Myocyte (in vitro differentiated cells): ENCODE measurements at regions not wholly inside any gene's neighbourhood (a gene's known extent, or its start where the extent isn't known, plus 50 kb on each side); places are given as distances from the start of the nearest gene placed in this dataset.

Experiments used
- DNase-seq: peaks from one replicate; pipeline ENCODE4 v3.0.0-alpha.2; 2012; ENCODE audit warnings: low read depth

GRCh38 chr5:111582993-111583601 lies 70.8 kb upstream of the STARD4 start:
- peak; percentile 15 for DNase-seq

DNA sequence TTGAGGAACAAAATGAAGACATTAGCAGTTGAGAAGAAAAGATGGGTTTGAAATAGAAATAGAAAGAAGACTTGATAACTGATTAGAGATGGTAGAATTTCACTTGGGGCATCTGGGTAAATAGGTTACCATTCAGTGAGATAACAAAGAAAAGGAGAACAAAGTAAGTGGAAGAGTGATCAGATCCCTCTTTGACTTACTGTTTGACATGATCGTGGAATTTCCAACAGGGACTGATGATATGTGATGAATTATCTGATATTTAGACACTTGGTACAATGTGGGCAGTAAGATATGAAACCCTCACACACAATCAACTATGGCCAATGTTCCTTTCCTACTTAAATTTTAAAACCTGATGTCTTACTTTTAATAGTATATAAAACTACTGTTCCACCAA lies 70.1 kb upstream of the STARD4 start:
- no peak for DNase-seq

- no peak for DNase-seq
Observed at GRCh38 chr5:111580956-111581355, 68.6 kb upstream of the STARD4 start.

DNA sequence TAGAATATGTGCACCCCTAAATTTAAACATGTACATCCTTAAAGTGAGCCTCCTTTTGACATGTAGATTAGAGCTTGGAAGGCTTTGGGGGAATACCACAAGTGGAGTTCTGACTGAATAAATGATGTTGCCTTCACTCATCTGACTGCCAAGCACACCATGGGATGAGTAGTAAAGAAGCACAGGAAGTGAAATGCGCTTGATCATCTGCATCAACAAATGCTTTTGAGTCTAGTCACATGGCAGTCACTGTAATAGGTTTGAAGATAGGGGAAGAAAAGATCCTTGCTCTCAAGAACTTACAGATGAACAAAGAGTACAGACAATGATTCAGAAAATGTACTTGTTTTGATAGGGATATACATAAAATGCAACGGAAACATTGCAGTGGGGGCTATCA lies 62.0 kb upstream of the STARD4 start:
- no peak for DNase-seq

- DNase-seq = no peak
Observed at GRCh38 chr5:111572561-111572960, 60.2 kb upstream of the STARD4 start.

GRCh38 chr5:111563031-111563822 lies 50.9 kb upstream of the STARD4 start:
- DNase-seq = no peak

GRCh38 chr5:111562561-111562960 lies 50.2 kb upstream of the STARD4 start:
- DNase-seq = no peak
